GM21447 (cell line): ENCODE measurements at regions not wholly inside any gene's neighbourhood (a gene's known extent, or its start where the extent isn't known, plus 50 kb on each side); places are given as distances from the start of the nearest gene placed in this dataset.

Experiments
- ATAC-seq: cut with Tn5 transposase; IDR thresholded peaks from one replicate; pipeline ENCODE4 v1.9.1; 2021; ENCODE audit not compliant: unreplicated experiment

DNA sequence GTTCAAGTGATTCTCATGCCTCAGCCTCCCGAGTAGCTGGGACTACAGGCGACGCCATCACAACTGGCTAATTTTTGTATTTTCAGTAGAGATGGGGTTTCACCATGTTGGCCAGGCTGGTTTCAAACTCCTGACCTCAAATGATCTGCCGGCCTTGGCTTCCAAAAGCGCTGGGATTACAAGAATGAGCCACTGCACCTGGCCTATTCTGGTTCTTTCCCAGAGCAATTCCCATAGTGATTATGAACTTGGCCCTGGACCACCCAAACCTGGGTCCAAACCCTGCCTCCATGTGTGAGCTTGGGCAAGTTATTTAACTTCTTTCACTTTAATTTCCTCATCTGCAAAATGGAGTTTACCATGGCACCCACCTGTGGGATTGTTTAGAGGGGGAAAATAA, 61.5 kb upstream of the HEPHL1 start:
- no peak for ATAC-seq

DNA sequence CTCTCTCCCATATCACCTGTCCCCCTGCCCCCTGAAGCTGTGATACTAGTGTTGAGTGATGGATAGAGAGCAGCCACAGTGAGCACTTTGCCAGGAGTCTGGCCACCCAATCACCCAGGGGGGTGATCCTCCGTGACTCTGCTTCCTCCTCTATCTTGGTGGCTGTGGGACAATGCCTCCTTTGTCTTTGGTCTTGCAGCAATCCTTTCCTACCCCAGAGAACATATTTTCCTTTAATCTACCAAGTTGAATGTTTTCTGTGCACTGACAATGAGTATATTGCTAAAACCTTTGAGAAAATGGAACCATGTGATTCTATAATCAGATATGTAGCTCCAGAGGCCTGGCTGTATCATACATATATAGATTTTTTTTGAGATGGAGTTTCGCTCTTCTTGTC, 58.1 kb upstream of the HEPHL1 start:
- no peak for ATAC-seq

DNA sequence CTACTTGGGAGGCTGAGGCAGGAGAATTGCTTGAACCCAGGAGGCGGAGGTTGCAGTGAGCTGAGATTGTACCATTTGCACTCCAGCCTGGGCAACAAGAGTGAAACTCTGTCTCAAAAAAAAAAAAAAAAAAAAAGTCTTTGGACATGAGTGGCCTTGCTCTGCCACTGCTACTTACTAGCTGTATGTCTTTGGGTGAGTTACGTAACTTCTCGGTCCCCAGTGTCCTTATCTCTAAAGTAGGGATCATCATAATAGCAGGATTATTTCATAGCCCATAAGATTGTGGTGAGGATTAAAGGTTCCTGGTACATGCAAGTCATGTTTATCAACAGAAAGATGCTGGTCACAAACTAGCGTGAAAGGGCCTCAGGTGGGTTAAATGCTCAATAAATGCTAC, 53.9 kb upstream of the HEPHL1 start:
- no peak for ATAC-seq

DNA sequence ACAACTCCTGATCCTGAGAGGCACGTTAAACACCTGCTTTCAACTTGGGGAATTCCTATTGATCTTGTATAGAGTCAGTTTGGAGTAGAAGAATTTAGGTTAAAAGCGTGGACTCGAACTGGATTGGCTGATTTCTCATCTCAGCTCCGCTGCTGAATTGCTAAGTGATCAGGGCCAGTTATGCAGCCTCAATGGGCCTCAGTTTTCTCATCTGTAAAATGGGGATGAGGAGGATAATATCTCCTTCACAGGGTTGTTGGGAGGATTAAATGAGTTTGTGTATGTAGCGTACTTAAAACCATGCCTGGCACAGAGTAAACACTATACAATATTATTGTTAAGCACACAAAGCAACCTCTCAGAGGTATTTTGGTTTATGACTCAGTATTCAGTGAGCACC, 53.2 kb upstream of the HEPHL1 start:
- no peak for ATAC-seq

DNA sequence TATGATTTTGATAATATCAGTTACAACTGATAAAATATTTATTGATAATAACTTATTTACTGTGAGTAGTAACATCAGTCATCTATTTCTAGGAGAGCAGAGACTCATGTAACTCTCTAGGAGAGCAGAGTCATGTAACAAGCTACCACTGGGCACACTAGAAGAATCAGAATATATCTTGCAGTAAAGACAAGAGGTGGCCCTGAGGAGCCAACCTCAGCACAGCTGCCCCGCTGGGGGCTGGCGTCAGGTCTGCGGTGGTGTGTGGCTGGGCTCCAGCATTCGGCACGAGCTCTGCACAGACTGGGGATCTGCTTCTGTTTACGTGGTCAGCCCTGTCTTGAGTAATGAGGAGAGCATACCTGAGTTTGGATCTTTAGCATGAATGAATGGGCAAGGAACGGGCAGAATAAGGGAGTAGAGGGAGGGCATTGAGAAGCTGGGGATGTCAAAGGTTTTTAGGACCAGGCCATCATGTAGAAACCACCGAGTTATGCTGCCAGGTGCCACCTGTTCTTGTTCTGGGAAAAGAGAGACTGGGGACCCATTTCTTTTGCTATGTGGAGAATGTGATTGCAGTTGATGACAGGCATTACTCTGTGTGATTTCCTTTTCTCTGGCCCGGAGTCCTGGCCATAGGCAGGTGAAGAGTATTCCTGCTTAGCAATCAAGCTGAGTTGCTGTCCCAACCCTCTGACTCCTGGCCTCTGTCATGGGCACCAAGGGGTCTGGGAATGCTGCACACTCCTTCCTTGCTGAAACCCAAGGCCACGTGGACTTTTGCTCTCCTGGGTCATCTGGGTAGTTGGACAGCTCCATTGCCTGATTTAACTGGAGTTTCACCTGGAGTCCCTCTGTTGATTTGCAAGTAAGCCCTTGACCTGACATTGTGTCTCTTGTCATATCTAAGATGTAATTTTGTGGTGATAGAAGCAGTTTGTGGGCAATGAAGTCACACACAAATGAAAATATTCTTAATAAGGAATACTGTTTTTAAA, 50.9 kb upstream of the HEPHL1 start:
- ATAC-seq, result no peak
